ENCODE measurements at regions not wholly inside any gene's neighbourhood (a gene's known extent, or its start where the extent isn't known, plus 50 kb on each side); places are given as distances from the start of the nearest gene placed in this dataset.

GRCh38 chr2:223283329-223283728 lies 231.3 kb downstream of the KCNE4 start:
- TF ChIP-seq, protein P1, sequence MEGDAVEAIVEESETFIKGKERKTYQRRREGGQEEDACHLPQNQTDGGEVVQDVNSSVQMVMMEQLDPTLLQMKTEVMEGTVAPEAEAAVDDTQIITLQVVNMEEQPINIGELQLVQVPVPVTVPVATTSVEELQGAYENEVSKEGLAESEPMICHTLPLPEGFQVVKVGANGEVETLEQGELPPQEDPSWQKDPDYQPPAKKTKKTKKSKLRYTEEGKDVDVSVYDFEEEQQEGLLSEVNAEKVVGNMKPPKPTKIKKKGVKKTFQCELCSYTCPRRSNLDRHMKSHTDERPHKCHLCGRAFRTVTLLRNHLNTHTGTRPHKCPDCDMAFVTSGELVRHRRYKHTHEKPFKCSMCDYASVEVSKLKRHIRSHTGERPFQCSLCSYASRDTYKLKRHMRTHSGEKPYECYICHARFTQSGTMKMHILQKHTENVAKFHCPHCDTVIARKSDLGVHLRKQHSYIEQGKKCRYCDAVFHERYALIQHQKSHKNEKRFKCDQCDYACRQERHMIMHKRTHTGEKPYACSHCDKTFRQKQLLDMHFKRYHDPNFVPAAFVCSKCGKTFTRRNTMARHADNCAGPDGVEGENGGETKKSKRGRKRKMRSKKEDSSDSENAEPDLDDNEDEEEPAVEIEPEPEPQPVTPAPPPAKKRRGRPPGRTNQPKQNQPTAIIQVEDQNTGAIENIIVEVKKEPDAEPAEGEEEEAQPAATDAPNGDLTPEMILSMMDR (IDR thresholded peaks at IDR 0.05; ENCODE audit: insufficient read depth, low read length) = no peak
- no peak for TF ChIP-seq POLR2AphosphoS5 (IDR thresholded peaks at IDR 0.05; ENCODE audit: low read depth)
- no peak for TF ChIP-seq GABPA (IDR thresholded peaks at IDR 0.05; ENCODE audit: low read depth)
